ENCODE measurements at regions not wholly inside any gene's neighbourhood (a gene's known extent, or its start where the extent isn't known, plus 50 kb on each side); places are given as distances from the start of the nearest gene placed in this dataset.
"Not testable (repeated sequence)": the region's sequence is repeated elsewhere in the genome, so short reads cannot be mapped to it uniquely, and the experiment has no call there.

- H3K36me3 ChIP-seq, result no peaks in the 10 kb centered on the region
- H3K27me3 ChIP-seq, result no peaks in the 10 kb centered on the region
- no peak overlapping the region for H3K27ac ChIP-seq
- no peaks in the 10 kb centered on the region for H3K4me1 ChIP-seq
- H3K4me3 ChIP-seq, result no peak overlapping the region
- TF ChIP-seq POLR2AphosphoS5 (IDR thresholded peaks at IDR 0.05), result no peak
- TF ChIP-seq, protein P1, sequence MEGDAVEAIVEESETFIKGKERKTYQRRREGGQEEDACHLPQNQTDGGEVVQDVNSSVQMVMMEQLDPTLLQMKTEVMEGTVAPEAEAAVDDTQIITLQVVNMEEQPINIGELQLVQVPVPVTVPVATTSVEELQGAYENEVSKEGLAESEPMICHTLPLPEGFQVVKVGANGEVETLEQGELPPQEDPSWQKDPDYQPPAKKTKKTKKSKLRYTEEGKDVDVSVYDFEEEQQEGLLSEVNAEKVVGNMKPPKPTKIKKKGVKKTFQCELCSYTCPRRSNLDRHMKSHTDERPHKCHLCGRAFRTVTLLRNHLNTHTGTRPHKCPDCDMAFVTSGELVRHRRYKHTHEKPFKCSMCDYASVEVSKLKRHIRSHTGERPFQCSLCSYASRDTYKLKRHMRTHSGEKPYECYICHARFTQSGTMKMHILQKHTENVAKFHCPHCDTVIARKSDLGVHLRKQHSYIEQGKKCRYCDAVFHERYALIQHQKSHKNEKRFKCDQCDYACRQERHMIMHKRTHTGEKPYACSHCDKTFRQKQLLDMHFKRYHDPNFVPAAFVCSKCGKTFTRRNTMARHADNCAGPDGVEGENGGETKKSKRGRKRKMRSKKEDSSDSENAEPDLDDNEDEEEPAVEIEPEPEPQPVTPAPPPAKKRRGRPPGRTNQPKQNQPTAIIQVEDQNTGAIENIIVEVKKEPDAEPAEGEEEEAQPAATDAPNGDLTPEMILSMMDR (IDR thresholded peaks at IDR 0.05), result no peak
- TF ChIP-seq EP300 (IDR thresholded peaks at IDR 0.05), result no peak
- TF ChIP-seq POLR2A (IDR thresholded peaks at IDR 0.05), result no peak
- no peaks in the 10 kb centered on the region for H3K9me3 ChIP-seq
- ATAC-seq, result no peak
- WGBS, 2 donors (ENCODE audit: low coverage in 1 of 2), result 42 to 48% methylated on average over 2 of the region's 2 CpGs
Measured at GRCh38 chr21:15669247-15669646, 60.5 kb upstream of the USP25 start.

DNA sequence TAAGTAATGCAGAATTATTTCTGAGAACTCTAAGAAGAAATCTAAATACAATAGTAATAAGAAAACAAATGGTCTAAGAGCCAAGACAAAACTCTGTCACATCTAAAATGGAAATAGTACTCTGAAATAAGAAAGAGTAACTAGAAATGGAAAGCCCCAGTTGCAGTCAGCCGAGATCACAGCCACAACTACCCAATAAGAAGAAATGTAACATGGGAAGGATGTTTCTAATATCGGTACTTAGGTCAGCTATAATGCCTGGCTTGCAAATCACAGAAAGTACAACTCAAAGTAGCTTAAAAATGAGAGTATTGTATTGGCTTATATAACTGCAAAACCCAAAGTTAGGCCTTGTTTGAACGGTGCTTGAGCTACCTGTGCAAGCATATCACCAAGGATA lies 58.6 kb upstream of the USP25 start:
- ATAC-seq, result no peak
- Histone ChIP-seq H3K27me3 (no peaks in the 10 kb centered on the region), H3K36me3 (no peaks in the 10 kb centered on the region), H3K4me3 (no peak overlapping the region), H3K27ac (no peak overlapping the region), H3K4me1 (no peaks in the 10 kb centered on the region), H3K9me3 (no peaks in the 10 kb centered on the region)
- no peak for TF ChIP-seq POLR2A (IDR thresholded peaks at IDR 0.05)
- TF ChIP-seq, protein P1 (IDR thresholded peaks at IDR 0.05), result no peak
- no peak for TF ChIP-seq POLR2AphosphoS5 (IDR thresholded peaks at IDR 0.05)
- no peak for TF ChIP-seq EP300 (IDR thresholded peaks at IDR 0.05)
- 77 to 83% methylated on average over 2 to 3 of the region's 3 CpGs for WGBS, 2 donors (ENCODE audit: low coverage in 1 of 2)

DNA sequence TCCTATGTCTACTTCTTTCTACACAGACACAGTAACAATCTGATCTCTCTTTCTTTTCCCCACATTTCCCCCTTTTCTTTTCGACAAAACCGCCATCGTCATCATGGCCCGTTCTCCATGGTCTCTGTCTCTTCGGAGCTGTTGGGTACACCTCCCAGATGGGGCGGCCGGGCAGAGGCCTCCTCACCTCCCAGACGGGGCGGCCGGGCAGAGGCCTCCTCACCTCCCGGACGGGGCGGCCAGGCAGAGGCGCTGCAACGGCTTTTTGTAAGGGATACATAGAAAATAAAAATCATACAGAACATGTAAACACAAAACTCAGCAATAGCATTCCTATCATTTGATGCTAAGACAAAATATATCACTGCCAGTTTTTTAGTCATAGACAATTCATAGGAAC lies 57.2 kb upstream of the USP25 start:
- not testable (repeated sequence) for H3K36me3 ChIP-seq, H3K4me3 ChIP-seq, H3K27ac ChIP-seq, H3K9me3 ChIP-seq, H3K27me3 ChIP-seq, H3K4me1 ChIP-seq, ATAC-seq
- 80% methylated on average over 1 of the region's 15 CpGs; no CpG with 5 or more reads in 1 of the 2 donors for WGBS, 2 donors (ENCODE audit: low coverage in 1 of 2)

DNA sequence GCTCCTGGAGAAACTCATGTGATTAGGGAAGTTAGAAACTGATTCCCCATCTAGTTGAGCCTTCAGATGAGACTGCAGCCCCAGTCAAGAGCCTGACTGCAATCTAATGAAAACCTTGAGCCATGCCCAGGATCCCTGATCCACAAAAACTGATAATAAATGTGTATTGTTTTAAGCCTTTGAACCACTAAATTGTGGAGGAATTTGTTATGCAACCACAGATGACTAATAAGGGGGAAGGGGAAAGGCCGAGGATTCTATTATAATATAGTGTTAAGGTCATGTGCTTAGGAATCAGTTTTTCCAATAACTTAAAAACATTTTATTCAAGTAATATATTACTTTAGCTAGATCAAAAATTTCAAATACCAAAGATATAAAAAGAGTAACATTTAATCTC lies 52.8 kb upstream of the USP25 start:
- H3K9me3 ChIP-seq, result no peaks in the 10 kb centered on the region
- ATAC-seq, result no peak
- no peak overlapping the region for H3K4me3 ChIP-seq
- WGBS, 2 donors (ENCODE audit: low coverage in 1 of 2), result 70 to 89% methylated on average over 1 of the region's 1 CpG
- no peak overlapping the region for H3K27ac ChIP-seq
- TF ChIP-seq EP300 (IDR thresholded peaks at IDR 0.05), result no peak
- no peak for TF ChIP-seq POLR2A (IDR thresholded peaks at IDR 0.05)
- TF ChIP-seq, protein P1 (IDR thresholded peaks at IDR 0.05), result no peak
- TF ChIP-seq POLR2AphosphoS5 (IDR thresholded peaks at IDR 0.05), result no peak
- H3K36me3 ChIP-seq, result no peaks in the 10 kb centered on the region
- no peaks in the 10 kb centered on the region for H3K27me3 ChIP-seq
- no peaks in the 10 kb centered on the region for H3K4me1 ChIP-seq

GRCh38 chr21:15679630-15680029 lies 50.2 kb upstream of the USP25 start:
- TF ChIP-seq POLR2A (IDR thresholded peaks at IDR 0.05) (no peak), EP300 (IDR thresholded peaks at IDR 0.05) (no peak), POLR2AphosphoS5 (IDR thresholded peaks at IDR 0.05) (no peak)
- TF ChIP-seq, protein P1 (IDR thresholded peaks at IDR 0.05), result no peak
- Histone ChIP-seq H3K27ac (no peak overlapping the region), H3K36me3 (no peaks in the 10 kb centered on the region), H3K27me3 (no peaks in the 10 kb centered on the region), H3K9me3 (no peaks in the 10 kb centered on the region), H3K4me3 (no peak overlapping the region), H3K4me1 (no peaks in the 10 kb centered on the region)
- WGBS, 2 donors (ENCODE audit: low coverage in 1 of 2), result 59 to 89% methylated on average over 2 to 8 of the region's 8 CpGs
- no peak for ATAC-seq

Small RNAs in the stretch of these regions (small RNA-seq; reads per million reads assigned to genes)
- 0 reads per million in 4 donors for gene AF246928.1
- gene CYCSP42, result 0 reads per million in 4 donors
- 0 reads per million in 4 donors for gene RNU6-1326P
